ENCODE measurements at regions not wholly inside any gene's neighbourhood (a gene's known extent, or its start where the extent isn't known, plus 50 kb on each side); places are given as distances from the start of the nearest gene placed in this dataset.

- CTCF ChIA-PET = no interaction called here
- DNase-seq (ENCODE audit: low spot score) = no peak
- TF ChIP-seq CTCF (conservative IDR thresholded peaks at IDR 0.05; ENCODE audit: low read depth) = no peak
- POLR2A ChIA-PET (ENCODE audit: low non-redundant PET) = no interaction called here
- H3K27ac ChIP-seq = no peak overlapping the region
Observed at GRCh38 chr20:12893653-12894052, 115.1 kb upstream of the SPTLC3 start.

GRCh38 chr20:12894089-12894488, 114.7 kb upstream of the SPTLC3 start:
- POLR2A ChIA-PET (ENCODE audit: low non-redundant PET) = no interaction called here
- no peak for TF ChIP-seq CTCF (conservative IDR thresholded peaks at IDR 0.05; ENCODE audit: low read depth)
- CTCF ChIA-PET = no interaction called here
- H3K27ac ChIP-seq = no peak overlapping the region
- no peak for DNase-seq (ENCODE audit: low spot score)

GRCh38 chr20:12896180-12896579, 112.6 kb upstream of the SPTLC3 start:
- ChIA-PET POLR2A (ENCODE audit: low non-redundant PET) (no interaction called here), CTCF (no interaction called here)
- no peak overlapping the region for H3K27ac ChIP-seq
- TF ChIP-seq CTCF (conservative IDR thresholded peaks at IDR 0.05; ENCODE audit: low read depth) = no peak
- no peak for DNase-seq (ENCODE audit: low spot score)

- no peak for DNase-seq (ENCODE audit: low spot score)
- ChIA-PET CTCF (interaction anchor here (1.1 kb wide), 1 partner anchor 22 kb away, joined by 4 read pairs; no protein-coding TSS in a partner anchor), POLR2A (ENCODE audit: low non-redundant PET) (no interaction called here)
- TF ChIP-seq CTCF (conservative IDR thresholded peaks at IDR 0.05; ENCODE audit: low read depth) = no peak
- H3K27ac ChIP-seq = no peak overlapping the region
Observed at GRCh38 chr20:12902992-12903391, 105.8 kb upstream of the SPTLC3 start.

GRCh38 chr20:12906361-12906760, 102.4 kb upstream of the SPTLC3 start:
- H3K27ac ChIP-seq = no peak overlapping the region
- no peak for TF ChIP-seq CTCF (conservative IDR thresholded peaks at IDR 0.05; ENCODE audit: low read depth)
- DNase-seq (ENCODE audit: low spot score) = no peak
- ChIA-PET POLR2A (ENCODE audit: low non-redundant PET) (no interaction called here), CTCF (interaction anchor here (1.6 kb wide), 1 partner anchor 10 kb away, joined by 4 read pairs; no protein-coding TSS in a partner anchor)

GRCh38 chr20:12911372-12911771, 97.4 kb upstream of the SPTLC3 start:
- POLR2A ChIA-PET (ENCODE audit: low non-redundant PET) = no interaction called here
- TF ChIP-seq CTCF (conservative IDR thresholded peaks at IDR 0.05; ENCODE audit: low read depth) = no peak
- DNase-seq (ENCODE audit: low spot score) = no peak
- H3K27ac ChIP-seq = no peak overlapping the region
- CTCF ChIA-PET = interaction anchor here (0.6 to 0.8 kb wide), 2 partner anchors 413 to 1022 kb away, joined by 3 read pairs; no protein-coding TSS in a partner anchor
